ENCODE measurements at regions not wholly inside any gene's neighbourhood (a gene's known extent, or its start where the extent isn't known, plus 50 kb on each side); places are given as distances from the start of the nearest gene placed in this dataset.

DNA sequence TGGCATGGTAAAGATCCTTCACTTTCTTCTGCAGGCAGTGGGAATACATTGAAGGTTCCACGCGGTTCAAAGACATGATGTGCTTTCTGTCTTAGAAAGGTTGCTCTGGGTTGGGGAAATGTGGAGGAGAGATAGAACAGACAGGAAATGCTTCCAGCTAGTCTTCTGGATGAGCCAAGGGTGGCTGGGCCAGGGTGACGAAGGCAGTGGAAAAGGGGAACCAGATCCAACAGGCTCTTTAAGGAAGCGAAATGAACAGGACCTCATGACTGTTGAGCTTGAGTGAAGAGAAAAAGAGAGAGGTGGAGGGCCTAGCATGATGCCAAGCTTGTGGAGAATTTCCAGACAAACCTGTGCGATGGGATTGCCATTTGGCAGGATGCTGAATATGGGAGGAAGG, 56.4 kb upstream of the LMO1 start:
- H3K4me3 ChIP-seq, result no peak overlapping the region
- WGBS, 4 donors, result 75 to 88% (median 77%) methylated on average over 5 of the region's 5 CpGs
- H3K27me3 ChIP-seq, result peaks cover 0 to 6% (median 0%) of the 10 kb centered on the region in 9 donors
- no peaks in the 10 kb centered on the region for H3K36me3 ChIP-seq
- no peaks in the 10 kb centered on the region for H3K9me3 ChIP-seq
- TF ChIP-seq, protein P1, sequence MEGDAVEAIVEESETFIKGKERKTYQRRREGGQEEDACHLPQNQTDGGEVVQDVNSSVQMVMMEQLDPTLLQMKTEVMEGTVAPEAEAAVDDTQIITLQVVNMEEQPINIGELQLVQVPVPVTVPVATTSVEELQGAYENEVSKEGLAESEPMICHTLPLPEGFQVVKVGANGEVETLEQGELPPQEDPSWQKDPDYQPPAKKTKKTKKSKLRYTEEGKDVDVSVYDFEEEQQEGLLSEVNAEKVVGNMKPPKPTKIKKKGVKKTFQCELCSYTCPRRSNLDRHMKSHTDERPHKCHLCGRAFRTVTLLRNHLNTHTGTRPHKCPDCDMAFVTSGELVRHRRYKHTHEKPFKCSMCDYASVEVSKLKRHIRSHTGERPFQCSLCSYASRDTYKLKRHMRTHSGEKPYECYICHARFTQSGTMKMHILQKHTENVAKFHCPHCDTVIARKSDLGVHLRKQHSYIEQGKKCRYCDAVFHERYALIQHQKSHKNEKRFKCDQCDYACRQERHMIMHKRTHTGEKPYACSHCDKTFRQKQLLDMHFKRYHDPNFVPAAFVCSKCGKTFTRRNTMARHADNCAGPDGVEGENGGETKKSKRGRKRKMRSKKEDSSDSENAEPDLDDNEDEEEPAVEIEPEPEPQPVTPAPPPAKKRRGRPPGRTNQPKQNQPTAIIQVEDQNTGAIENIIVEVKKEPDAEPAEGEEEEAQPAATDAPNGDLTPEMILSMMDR (IDR thresholded peaks at IDR 0.05), result no peak
- no peak for TF ChIP-seq POLR2A (IDR thresholded peaks at IDR 0.05)
- intact Hi-C loops (cut with DNase I), result loop anchor here in 2 of 10 donors (10.0 kb wide), 2 partner anchors 95 to 245 kb away; no protein-coding TSS in a partner anchor
- no peak for DNase-seq
- H3K27ac ChIP-seq, result no peak overlapping the region
- H3K4me1 ChIP-seq, result no peaks in the 10 kb centered on the region
- ATAC-seq, result no peak

DNA sequence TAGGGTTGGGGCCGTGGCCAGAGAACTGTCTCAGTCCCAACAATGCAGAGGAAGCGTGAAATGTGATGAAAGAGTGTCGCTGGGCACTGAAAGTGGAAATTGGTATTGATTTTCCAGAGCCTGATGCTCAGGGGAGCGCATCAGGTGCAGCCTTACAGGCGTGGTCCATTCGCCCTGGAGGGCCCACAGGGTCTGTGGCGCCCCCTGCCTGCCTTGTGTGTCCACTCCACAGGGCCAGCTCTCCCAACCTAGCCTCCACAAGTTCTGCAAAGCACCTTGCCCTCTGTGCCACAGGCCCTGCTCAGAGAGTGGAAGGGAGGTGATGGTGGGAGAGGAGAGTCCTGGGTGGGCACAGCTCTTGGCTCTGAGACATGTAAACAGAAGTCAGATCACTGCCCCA, 54.9 kb upstream of the LMO1 start:
- Histone ChIP-seq H3K4me3 (no peak overlapping the region), H3K27ac (no peak overlapping the region), H3K27me3 (peaks cover 0 to 6% (median 0%) of the 10 kb centered on the region in 9 donors), H3K4me1 (no peaks in the 10 kb centered on the region), H3K9me3 (no peaks in the 10 kb centered on the region), H3K36me3 (no peaks in the 10 kb centered on the region)
- 47 to 61% (median 56%) methylated on average over 7 of the region's 7 CpGs for WGBS, 4 donors
- no peak for DNase-seq
- TF ChIP-seq, protein P1 (IDR thresholded peaks at IDR 0.05), result peak in 7 of 12 donors; percentile 11 to 43 (median 30)
- no peak for TF ChIP-seq POLR2A (IDR thresholded peaks at IDR 0.05)
- intact Hi-C loops (cut with DNase I), result loop anchor here in 2 of 10 donors (10.0 kb wide), 1 partner anchor 94 kb away; no protein-coding TSS in a partner anchor
- ATAC-seq, result peak in 1 of 4 donors; percentile 52

DNA sequence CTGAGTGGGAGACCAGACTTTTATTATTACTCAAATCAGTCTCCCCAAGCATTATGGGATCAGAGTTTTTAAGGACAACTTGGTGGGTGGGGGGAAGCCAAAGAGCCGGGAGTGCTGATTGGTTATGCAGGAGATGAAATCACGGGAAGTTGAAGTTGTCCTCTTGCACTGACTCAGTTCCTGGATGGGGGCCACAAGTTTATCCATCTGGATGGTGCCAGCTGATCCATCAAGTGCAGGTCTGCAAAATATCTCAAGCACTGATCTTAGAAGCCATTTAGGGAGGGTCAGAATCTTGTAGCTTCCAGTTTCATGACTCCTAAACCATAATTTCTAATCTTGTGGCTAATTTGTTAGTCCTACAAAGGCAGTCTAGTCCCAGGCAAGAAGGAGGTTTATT, 53.5 kb upstream of the LMO1 start:
- Histone ChIP-seq H3K9me3 (no peaks in the 10 kb centered on the region), H3K4me1 (no peaks in the 10 kb centered on the region), H3K27ac (no peak overlapping the region), H3K27me3 (peaks cover 0 to 6% (median 0%) of the 10 kb centered on the region in 9 donors), H3K4me3 (no peak overlapping the region), H3K36me3 (no peaks in the 10 kb centered on the region)
- 24 to 37% (median 33%) methylated on average over 2 of the region's 2 CpGs for WGBS, 4 donors
- intact Hi-C loops (cut with DNase I), result loop anchor here in 2 of 10 donors (10.0 kb wide), 1 partner anchor 92 kb away; no protein-coding TSS in a partner anchor
- TF ChIP-seq POLR2A (IDR thresholded peaks at IDR 0.05), result no peak
- TF ChIP-seq, protein P1 (IDR thresholded peaks at IDR 0.05), result no peak
- DNase-seq, result no peak
- ATAC-seq, result no peak

DNA sequence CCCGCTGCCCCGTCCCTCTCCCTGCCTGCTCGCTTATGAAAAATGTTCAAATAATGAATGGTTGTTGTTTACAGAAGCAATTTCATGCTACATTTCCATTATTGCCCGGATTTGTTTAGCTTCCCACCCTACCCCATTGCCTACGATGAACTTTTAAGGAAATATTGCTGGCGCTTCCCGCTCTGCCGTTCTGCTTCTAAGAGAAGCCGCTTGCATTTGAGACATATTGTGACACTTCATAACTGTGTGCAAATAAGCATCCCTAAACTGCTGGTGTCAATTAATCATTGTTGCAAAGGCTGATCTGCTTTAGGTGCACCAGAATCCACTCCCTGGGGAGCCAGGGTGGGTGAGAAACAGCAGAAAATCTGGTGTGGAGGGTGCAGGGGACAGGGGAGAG, 52.3 kb upstream of the LMO1 start:
- WGBS, 4 donors, result 87 to 95% (median 92%) methylated on average over 9 of the region's 9 CpGs
- intact Hi-C loops (cut with DNase I), result loop anchor here in 2 of 10 donors (10.0 kb wide), 1 partner anchor 91 kb away; no protein-coding TSS in a partner anchor
- Histone ChIP-seq H3K36me3 (no peaks in the 10 kb centered on the region), H3K27me3 (peaks cover 0 to 6% (median 0%) of the 10 kb centered on the region in 9 donors), H3K4me1 (no peaks in the 10 kb centered on the region), H3K9me3 (no peaks in the 10 kb centered on the region), H3K4me3 (no peak overlapping the region), H3K27ac (no peak overlapping the region)
- TF ChIP-seq, protein P1 (IDR thresholded peaks at IDR 0.05), result no peak
- TF ChIP-seq POLR2A (IDR thresholded peaks at IDR 0.05), result no peak
- no peak for ATAC-seq
- DNase-seq, result no peak
